Natural killer cell (primary cell): ENCODE measurements at regions not wholly inside any gene's neighbourhood (a gene's known extent, or its start where the extent isn't known, plus 50 kb on each side); places are given as distances from the start of the nearest gene placed in this dataset.
"Not testable (repeated sequence)": the region's sequence is repeated elsewhere in the genome, so short reads cannot be mapped to it uniquely, and the experiment has no call there.

Experiments used
- ATAC-seq, 3 donors: fragments of 150-1000 bp in 2 of 3; fragments of 200-7000 bp in 1 of 3; cut with Tn5 transposase; 1 replicate in 1 of 3; 2 replicates in 2 of 3; pipeline ENCODE4 v1.10.0; 2021; ENCODE audit warnings: mild to moderate bottlenecking in 2 of 3, moderate library complexity in 2 of 3
- DNase-seq, 2 donors: peaks; one replicate each; pipeline versions ENCODE4 v3.0.0 to v3.0.0-alpha.2; 2013 to 2021; ENCODE audit warnings: mixed read lengths in 1 of 2
- H3K27ac ChIP-seq: one replicate; pipeline ENCODE4 v1.5.1; 2013; ENCODE audit warnings: mild to moderate bottlenecking, low read length
- H3K27me3 ChIP-seq: one replicate; pipeline ENCODE4 v1.6.1; 2013; ENCODE audit warnings: low read length; ENCODE audit not compliant: control insufficient read depth, insufficient read depth
- H3K36me3 ChIP-seq: one replicate; pipeline ENCODE4 v1.6.1; 2013; ENCODE audit warnings: low read length; ENCODE audit not compliant: control insufficient read depth, insufficient read depth
- H3K4me1 ChIP-seq: one replicate; pipeline ENCODE4 v1.6.1; 2013; ENCODE audit warnings: low read length; ENCODE audit not compliant: control insufficient read depth, insufficient read depth
- H3K4me3 ChIP-seq: one replicate; pipeline ENCODE4 v1.5.1; 2013; ENCODE audit warnings: low read length
- H3K9me3 ChIP-seq: one replicate; pipeline ENCODE4 v1.6.1; 2013; ENCODE audit warnings: low read length; ENCODE audit not compliant: control insufficient read depth, insufficient read depth
- H3K27ac Mint-ChIP-seq, 2 donors: one replicate each; pipeline ENCODE4 v1.8.0; 2022; ENCODE audit warnings: mild to moderate bottlenecking in 2 of 2, mixed read lengths in 2 of 2, moderate library complexity in 1 of 2
- H3K27me3 Mint-ChIP-seq, 2 donors: one replicate each; pipeline ENCODE4 v1.8.0; 2022; ENCODE audit warnings: low read depth in 2 of 2, mixed read lengths in 2 of 2
- H3K36me3 Mint-ChIP-seq: one replicate; pipeline ENCODE4 v1.8.0; 2022; ENCODE audit warnings: mixed read lengths
- H3K4me1 Mint-ChIP-seq, 2 donors: one replicate each; pipeline ENCODE4 v1.8.0; 2022; ENCODE audit warnings: mixed read lengths in 2 of 2
- H3K4me3 Mint-ChIP-seq: one replicate; pipeline ENCODE4 v1.8.0; 2022; ENCODE audit warnings: mild to moderate bottlenecking, moderate library complexity, mixed read lengths
- H3K9me3 Mint-ChIP-seq, 2 donors: one replicate each; pipeline ENCODE4 v1.8.0; 2022; ENCODE audit warnings: mixed read lengths in 2 of 2
- WGBS: methylation state at CpG from one replicate; pipeline ENCODE4 v1.1.7; 2013; ENCODE audit warnings: missing lambda C conversion rate; ENCODE audit not compliant: insufficient coverage; 5-methylcytosine and 5-hydroxymethylcytosine counted together
- intact Hi-C: fragments of 100-400 bp; cut with micrococcal nuclease; formaldehyde crosslinking; loops from one replicate; pipeline ENCODE4 v1.14.2; 2022
- TF ChIP-seq, protein P1 (sequence below): fragments of 200-600 bp; IDR thresholded peaks from one replicate; pipeline ENCODE4 v1.8.0; 2022; ENCODE audit warnings: antibody characterized with exemption

GRCh38 chr4:126513596-126513995, 1119.2 kb upstream of the INTU start:
- Mint-ChIP-seq H3K36me3 (no peaks in the 10 kb centered on the region), H3K4me1 (no peaks in the 10 kb centered on the region), H3K9me3 (peaks cover 11 to 13% of the 10 kb centered on the region in 2 donors), H3K27me3 (no peaks in the 10 kb centered on the region), H3K4me3 (no peak overlapping the region), H3K27ac (no peak overlapping the region)
- intact Hi-C loops, result no loop called here
- H3K4me3 ChIP-seq, result no peak overlapping the region
- TF ChIP-seq, protein P1, sequence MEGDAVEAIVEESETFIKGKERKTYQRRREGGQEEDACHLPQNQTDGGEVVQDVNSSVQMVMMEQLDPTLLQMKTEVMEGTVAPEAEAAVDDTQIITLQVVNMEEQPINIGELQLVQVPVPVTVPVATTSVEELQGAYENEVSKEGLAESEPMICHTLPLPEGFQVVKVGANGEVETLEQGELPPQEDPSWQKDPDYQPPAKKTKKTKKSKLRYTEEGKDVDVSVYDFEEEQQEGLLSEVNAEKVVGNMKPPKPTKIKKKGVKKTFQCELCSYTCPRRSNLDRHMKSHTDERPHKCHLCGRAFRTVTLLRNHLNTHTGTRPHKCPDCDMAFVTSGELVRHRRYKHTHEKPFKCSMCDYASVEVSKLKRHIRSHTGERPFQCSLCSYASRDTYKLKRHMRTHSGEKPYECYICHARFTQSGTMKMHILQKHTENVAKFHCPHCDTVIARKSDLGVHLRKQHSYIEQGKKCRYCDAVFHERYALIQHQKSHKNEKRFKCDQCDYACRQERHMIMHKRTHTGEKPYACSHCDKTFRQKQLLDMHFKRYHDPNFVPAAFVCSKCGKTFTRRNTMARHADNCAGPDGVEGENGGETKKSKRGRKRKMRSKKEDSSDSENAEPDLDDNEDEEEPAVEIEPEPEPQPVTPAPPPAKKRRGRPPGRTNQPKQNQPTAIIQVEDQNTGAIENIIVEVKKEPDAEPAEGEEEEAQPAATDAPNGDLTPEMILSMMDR, result no peak
- no peaks in the 10 kb centered on the region for H3K9me3 ChIP-seq
- H3K4me1 ChIP-seq, result no peaks in the 10 kb centered on the region
- ATAC-seq (no peak), DNase-seq (no peak)
- H3K27me3 ChIP-seq, result no peaks in the 10 kb centered on the region
- H3K36me3 ChIP-seq, result no peaks in the 10 kb centered on the region
- no peak overlapping the region for H3K27ac ChIP-seq

GRCh38 chr4:126520731-126521130, 1112.0 kb upstream of the INTU start:
- Histone ChIP-seq H3K9me3 (peaks cover 2% of the 10 kb centered on the region), H3K27me3 (no peaks in the 10 kb centered on the region), H3K4me1 (no peaks in the 10 kb centered on the region), H3K36me3 (no peaks in the 10 kb centered on the region), H3K4me3 (no peak overlapping the region), H3K27ac (no peak overlapping the region)
- Mint-ChIP-seq H3K27me3 (no peaks in the 10 kb centered on the region), H3K4me3 (no peak overlapping the region), H3K9me3 (peaks cover 6 to 8% of the 10 kb centered on the region in 2 donors), H3K36me3 (no peaks in the 10 kb centered on the region), H3K4me1 (no peaks in the 10 kb centered on the region), H3K27ac (no peak overlapping the region)
- intact Hi-C loops, result no loop called here
- DNase-seq, result no peak
- TF ChIP-seq, protein P1, result no peak
- WGBS, result 62% methylated on average over 1 of the region's 1 CpG
- ATAC-seq, result no peak

- H3K4me3 Mint-ChIP-seq, H3K4me1 ChIP-seq, H3K9me3 ChIP-seq, H3K27me3 ChIP-seq, H3K36me3 ChIP-seq, H3K36me3 Mint-ChIP-seq, H3K4me1 Mint-ChIP-seq, H3K4me3 ChIP-seq, intact Hi-C loops, H3K27me3 Mint-ChIP-seq, DNase-seq, H3K27ac ChIP-seq, H3K9me3 Mint-ChIP-seq, ATAC-seq, H3K27ac Mint-ChIP-seq: not testable (repeated sequence)
- WGBS, result 94% methylated on average over 2 of the region's 2 CpGs
These were observed 1107.4 kb upstream of the INTU start for GRCh38 chr4:126525400-126525799.

DNA sequence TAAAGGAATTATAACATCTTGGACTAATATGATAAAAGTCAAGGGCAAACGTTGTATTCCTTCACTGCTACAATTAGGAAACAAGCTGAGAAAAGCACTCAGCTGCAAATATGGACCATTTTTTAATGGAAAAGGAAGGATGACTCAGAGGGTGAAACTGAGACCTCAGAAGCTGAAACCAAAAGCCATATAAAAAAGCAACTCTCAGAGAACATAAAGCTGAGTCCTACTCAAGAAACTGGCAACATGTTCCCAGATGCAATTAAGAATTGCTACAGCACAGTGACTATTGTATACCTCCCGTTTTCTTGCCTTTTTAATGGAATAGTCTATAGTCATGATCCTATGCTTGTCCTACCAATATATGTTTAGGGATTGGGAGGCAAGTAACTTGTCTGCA, 1106.4 kb upstream of the INTU start:
- 76% methylated on average over 2 of the region's 2 CpGs for WGBS
- Mint-ChIP-seq H3K27ac (no peak overlapping the region), H3K4me1 (no peaks in the 10 kb centered on the region), H3K36me3 (no peaks in the 10 kb centered on the region), H3K9me3 (peaks cover 2 to 5% of the 10 kb centered on the region in 2 donors), H3K4me3 (no peak overlapping the region), H3K27me3 (no peaks in the 10 kb centered on the region)
- Histone ChIP-seq H3K9me3 (peaks cover 2% of the 10 kb centered on the region), H3K27ac (no peak overlapping the region), H3K27me3 (no peaks in the 10 kb centered on the region), H3K4me1 (no peaks in the 10 kb centered on the region), H3K4me3 (no peak overlapping the region), H3K36me3 (no peaks in the 10 kb centered on the region)
- intact Hi-C loops, result no loop called here
- TF ChIP-seq, protein P1, result no peak
- no peak for DNase-seq
- no peak for ATAC-seq
